ENCODE measurements at regions not wholly inside any gene's neighbourhood (a gene's known extent, or its start where the extent isn't known, plus 50 kb on each side); places are given as distances from the start of the nearest gene placed in this dataset.

GRCh38 chr2:17122887-17123501 lies 395.2 kb downstream of the RAD51AP2 start:
- TF ChIP-seq POLR2A (IDR thresholded peaks at IDR 0.05; ENCODE audit: extremely low read depth, insufficient read length) = no peak
- TF ChIP-seq CTCF (IDR thresholded peaks at IDR 0.05; ENCODE audit: low read depth, low read length) = no peak
- TF ChIP-seq, protein P1, sequence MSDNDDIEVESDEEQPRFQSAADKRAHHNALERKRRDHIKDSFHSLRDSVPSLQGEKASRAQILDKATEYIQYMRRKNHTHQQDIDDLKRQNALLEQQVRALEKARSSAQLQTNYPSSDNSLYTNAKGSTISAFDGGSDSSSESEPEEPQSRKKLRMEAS (IDR thresholded peaks at IDR 0.05; ENCODE audit: low read depth, low read length) = no peak
- no peak for TF ChIP-seq MYC (IDR thresholded peaks at IDR 0.05; ENCODE audit: low read depth, low read length)
